MM.1S (cell line): ENCODE measurements at regions not wholly inside any gene's neighbourhood (a gene's known extent, or its start where the extent isn't known, plus 50 kb on each side); places are given as distances from the start of the nearest gene placed in this dataset.

Source experiments
- CTCF ChIP-seq: fragments of 300-600 bp; sonication (generic); IDR thresholded peaks from 2 replicates; pipeline ENCODE4 v1.5.1; 2016; ENCODE audit warnings: antibody characterized with exemption, low read length, mixed read lengths
- EZH2 ChIP-seq: fragments of 300-600 bp; sonication (generic); optimal IDR thresholded peaks from 2 replicates; pipeline ENCODE3; 2017; ENCODE audit warnings: low read depth, mild to moderate bottlenecking, antibody characterized with exemption, low read length, mixed read lengths

GRCh38 chr16:26787924-26788323, 278.8 kb upstream of the C16orf82 start:
- no peak for TF ChIP-seq CTCF
- no peak for TF ChIP-seq EZH2
